ENCODE measurements at regions not wholly inside any gene's neighbourhood (a gene's known extent, or its start where the extent isn't known, plus 50 kb on each side); places are given as distances from the start of the nearest gene placed in this dataset.

GRCh38 chr2:134124047-134124753, 129.7 kb upstream of the MGAT5 start:
- DNase-seq (no peak), ATAC-seq (no peak)
- no peaks in the 10 kb centered on the region for H3K9me3 ChIP-seq (ENCODE audit: control insufficient read depth in 2 of 3, low read length in 3 of 3)
- intact Hi-C loops (cut with micrococcal nuclease): loop anchor here in 1 of 2 donors (5.0 to 10.0 kb wide), 2 partner anchors 928 to 1751 kb away; partner anchors contain the start of genes MCM6 and RAB3GAP1
- peak overlapping the region in 7 of 10 donors; percentile 9 to 87 (median 29) for H3K4me3 Mint-ChIP-seq
- peaks cover 0 to 4% (median 0%) of the 10 kb centered on the region in 5 donors for H3K36me3 Mint-ChIP-seq
- H3K27ac Mint-ChIP-seq: peak overlapping the region in 4 of 9 donors; percentile 9 to 28 (median 14)
- no peak overlapping the region for H3K27ac ChIP-seq (ENCODE audit: low read depth, low read length)
- no peak overlapping the region for H3K4me3 ChIP-seq (ENCODE audit: low read length)
- H3K4me1 ChIP-seq (ENCODE audit: control insufficient read depth in 2 of 2, insufficient read depth in 2 of 2, low read length in 2 of 2): peaks cover 17 to 60% of the 10 kb centered on the region in 2 donors
- no peaks in the 10 kb centered on the region for H3K9me3 Mint-ChIP-seq
- H3K36me3 ChIP-seq (ENCODE audit: control insufficient read depth in 2 of 3, insufficient read depth in 3 of 3, low read length in 3 of 3): peaks cover 0 to 11% (median 0%) of the 10 kb centered on the region in 3 experiments
- no peaks in the 10 kb centered on the region for H3K27me3 ChIP-seq (ENCODE audit: control insufficient read depth in 2 of 2, insufficient read depth in 2 of 2, low read length in 2 of 2)
- H3K4me1 Mint-ChIP-seq: peaks cover 63 to 84% (median 80%) of the 10 kb centered on the region in 7 donors
- CTCF ChIA-PET: interaction anchor here (1.0 to 2.6 kb wide), 2 partner anchors 8 to 120 kb away, joined by 6 to 10 read pairs; no protein-coding TSS in a partner anchor
- POLR2A ChIA-PET: no interaction called here
- peaks cover 0 to 2% (median 0%) of the 10 kb centered on the region in 5 donors for H3K27me3 Mint-ChIP-seq

DNA sequence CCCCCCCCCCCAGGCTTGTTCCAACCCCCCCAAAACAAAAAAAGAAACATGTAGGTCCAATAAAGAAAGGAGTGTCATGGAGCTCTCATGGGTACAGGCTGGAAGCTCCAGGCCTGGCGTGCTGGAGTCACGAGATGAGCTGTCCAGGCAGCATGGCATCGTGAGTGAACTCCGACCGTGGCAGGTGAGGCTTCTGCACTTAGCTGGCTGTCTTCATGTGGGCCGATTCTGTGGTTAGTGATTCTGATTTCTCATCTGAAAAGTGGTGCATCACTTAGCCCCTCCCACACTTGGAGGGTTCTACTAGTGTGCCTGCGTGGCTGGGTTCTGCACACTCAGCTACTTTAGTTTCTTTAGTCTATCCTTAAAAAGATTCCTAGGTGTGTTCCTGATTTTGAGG, 126.4 kb upstream of the MGAT5 start:
- H3K9me3 ChIP-seq (ENCODE audit: control insufficient read depth in 2 of 3, low read length in 3 of 3): no peaks in the 10 kb centered on the region
- Mint-ChIP-seq H3K36me3 (peaks cover 0 to 19% (median 13%) of the 10 kb centered on the region in 5 donors), H3K27me3 (peaks cover 0 to 2% (median 0%) of the 10 kb centered on the region in 5 donors), H3K4me3 (peak overlapping the region; percentile 23 to 69 (median 64)), H3K27ac (peak overlapping the region in 6 of 9 donors; percentile 28 to 76 (median 71)), H3K4me1 (peaks cover 55 to 87% (median 81%) of the 10 kb centered on the region in 7 donors), H3K9me3 (peaks cover 0 to 2% (median 0%) of the 10 kb centered on the region in 11 donors)
- H3K27ac ChIP-seq (ENCODE audit: low read depth, low read length): no peak overlapping the region
- DNase-seq (peak in 4 of 9 donors; percentile 12 to 48 (median 24)), ATAC-seq (peak; percentile 66)
- intact Hi-C loops (cut with micrococcal nuclease): loop anchor here in 1 of 2 donors (10.0 kb wide), 1 partner anchor 1747 kb away; the partner anchor contains the start of gene MCM6
- peak overlapping the region; percentile 13 for H3K4me3 ChIP-seq (ENCODE audit: low read length)
- ChIA-PET CTCF (interaction anchor here (0.6 to 2.8 kb wide), 11 partner anchors 8 to 771 kb away, joined by 3 to 17 read pairs (median 5); no protein-coding TSS in a partner anchor), POLR2A (no interaction called here)
- H3K27me3 ChIP-seq (ENCODE audit: control insufficient read depth in 2 of 2, insufficient read depth in 2 of 2, low read length in 2 of 2): no peaks in the 10 kb centered on the region
- H3K4me1 ChIP-seq (ENCODE audit: control insufficient read depth in 2 of 2, insufficient read depth in 2 of 2, low read length in 2 of 2): peaks cover 14 to 46% of the 10 kb centered on the region in 2 donors
- H3K36me3 ChIP-seq (ENCODE audit: control insufficient read depth in 2 of 3, insufficient read depth in 3 of 3, low read length in 3 of 3): no peaks in the 10 kb centered on the region

- H3K27ac Mint-ChIP-seq: peak overlapping the region in 4 of 9 donors; percentile 3 to 61 (median 30)
Measured at GRCh38 chr2:134128746-134129145, 125.1 kb upstream of the MGAT5 start.

DNA sequence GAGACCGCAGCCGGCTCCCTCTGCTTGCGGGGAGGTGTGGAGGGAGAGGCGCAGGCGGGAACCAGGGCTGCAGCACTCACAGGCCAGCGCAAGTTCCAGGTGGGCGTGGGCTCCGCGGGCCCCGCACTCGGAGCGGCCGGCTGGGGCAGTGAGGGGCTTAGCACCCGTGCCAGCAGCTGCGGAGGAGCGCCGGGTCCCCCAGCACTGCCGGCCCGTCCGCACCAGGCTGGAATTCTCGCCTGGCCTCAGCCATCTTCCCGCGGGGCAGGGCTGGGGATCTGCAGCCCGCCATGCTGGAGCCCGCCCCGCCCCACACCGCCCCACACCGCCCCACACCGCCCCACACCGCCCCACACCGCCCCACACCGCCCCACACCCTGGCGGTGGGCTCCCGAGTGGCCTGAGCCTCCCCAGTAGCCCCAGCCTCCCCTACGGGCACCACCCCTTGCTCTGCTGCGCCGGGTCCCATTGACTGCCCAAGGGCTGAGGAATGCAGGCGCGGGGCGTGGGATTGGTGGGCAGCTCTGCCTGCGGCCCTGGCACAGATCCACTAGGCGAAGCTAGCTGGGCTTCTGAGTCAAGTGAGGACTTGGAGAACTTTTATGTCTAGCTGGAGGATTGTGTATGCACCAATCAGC, 123.9 kb upstream of the MGAT5 start:
- H3K9me3 ChIP-seq (ENCODE audit: control insufficient read depth in 2 of 3, low read length in 3 of 3): no peaks in the 10 kb centered on the region
- no peak overlapping the region for H3K4me3 Mint-ChIP-seq
- intact Hi-C loops (cut with micrococcal nuclease): loop anchor here in 1 of 2 donors (10.0 kb wide), 1 partner anchor 1745 kb away; the partner anchor contains the start of gene MCM6
- peak overlapping the region in 2 of 9 donors; percentile 37 to 70 for H3K27ac Mint-ChIP-seq
- CTCF ChIA-PET: interaction anchor here (0.6 kb wide), 1 partner anchor 239 kb away, joined by 3 read pairs; no protein-coding TSS in a partner anchor
- H3K4me1 Mint-ChIP-seq: peaks cover 46 to 84% (median 81%) of the 10 kb centered on the region in 7 donors
- no peak for ATAC-seq
- H3K27me3 ChIP-seq (ENCODE audit: control insufficient read depth in 2 of 2, insufficient read depth in 2 of 2, low read length in 2 of 2): no peaks in the 10 kb centered on the region
- peaks cover 0 to 21% (median 15%) of the 10 kb centered on the region in 5 donors for H3K36me3 Mint-ChIP-seq
- peaks cover 0 to 2% (median 0%) of the 10 kb centered on the region in 11 donors for H3K9me3 Mint-ChIP-seq
- no peaks in the 10 kb centered on the region for H3K36me3 ChIP-seq (ENCODE audit: control insufficient read depth in 2 of 3, insufficient read depth in 3 of 3, low read length in 3 of 3)
- H3K27me3 Mint-ChIP-seq: peaks cover 0 to 2% (median 0%) of the 10 kb centered on the region in 5 donors
- DNase-seq: no peak
- POLR2A ChIA-PET: interaction anchor here (0.7 kb wide), 1 partner anchor 551 kb away, joined by 3 read pairs; no protein-coding TSS in a partner anchor
- H3K27ac ChIP-seq (ENCODE audit: low read depth, low read length): no peak overlapping the region
- peaks cover 11 to 29% of the 10 kb centered on the region in 2 donors for H3K4me1 ChIP-seq (ENCODE audit: control insufficient read depth in 2 of 2, insufficient read depth in 2 of 2, low read length in 2 of 2)
- no peak overlapping the region for H3K4me3 ChIP-seq (ENCODE audit: low read length)

More at GRCh38 chr2:134128746-134129145, 125.1 kb upstream of the MGAT5 start:
- DNase-seq (no peak), ATAC-seq (peak; percentile 30)
- Histone ChIP-seq H3K4me3 (ENCODE audit: low read length) (no peak overlapping the region), H3K4me1 (ENCODE audit: control insufficient read depth in 2 of 2, insufficient read depth in 2 of 2, low read length in 2 of 2) (peaks cover 11 to 37% of the 10 kb centered on the region in 2 donors), H3K9me3 (ENCODE audit: control insufficient read depth in 2 of 3, low read length in 3 of 3) (no peaks in the 10 kb centered on the region), H3K27ac (ENCODE audit: low read depth, low read length) (no peak overlapping the region), H3K27me3 (ENCODE audit: control insufficient read depth in 2 of 2, insufficient read depth in 2 of 2, low read length in 2 of 2) (no peaks in the 10 kb centered on the region), H3K36me3 (ENCODE audit: control insufficient read depth in 2 of 3, insufficient read depth in 3 of 3, low read length in 3 of 3) (no peaks in the 10 kb centered on the region)
- Mint-ChIP-seq H3K4me1 (peaks cover 52 to 86% (median 81%) of the 10 kb centered on the region in 7 donors), H3K36me3 (peaks cover 0 to 21% (median 15%) of the 10 kb centered on the region in 5 donors), H3K4me3 (peak overlapping the region in 2 of 10 donors; percentile 3 to 7), H3K9me3 (peaks cover 0 to 2% (median 0%) of the 10 kb centered on the region in 11 donors), H3K27me3 (peaks cover 0 to 2% (median 0%) of the 10 kb centered on the region in 5 donors)
- CTCF ChIA-PET: interaction anchor here (0.7 to 2.8 kb wide), 3 partner anchors 8 to 117 kb away, joined by 3 to 17 read pairs (median 3); no protein-coding TSS in a partner anchor
- POLR2A ChIA-PET: interaction anchor here (0.8 kb wide), 1 partner anchor 79 kb away, joined by 3 read pairs; no protein-coding TSS in a partner anchor
- intact Hi-C loops (cut with micrococcal nuclease): loop anchor here in 1 of 2 donors (10.0 kb wide), 1 partner anchor 1746 kb away; the partner anchor contains the start of gene MCM6

GRCh38 chr2:134131681-134132489, 122.0 kb upstream of the MGAT5 start:
- peaks cover 15 to 24% of the 10 kb centered on the region in 2 donors for H3K4me1 ChIP-seq (ENCODE audit: control insufficient read depth in 2 of 2, insufficient read depth in 2 of 2, low read length in 2 of 2)
- no peak overlapping the region for H3K4me3 ChIP-seq (ENCODE audit: low read length)
- H3K36me3 ChIP-seq (ENCODE audit: control insufficient read depth in 2 of 3, insufficient read depth in 3 of 3, low read length in 3 of 3): no peaks in the 10 kb centered on the region
- H3K27ac ChIP-seq (ENCODE audit: low read depth, low read length): no peak overlapping the region
- Mint-ChIP-seq H3K4me3 (no peak overlapping the region), H3K9me3 (peaks cover 0 to 2% (median 0%) of the 10 kb centered on the region in 11 donors), H3K27me3 (peaks cover 0 to 2% (median 0%) of the 10 kb centered on the region in 5 donors), H3K4me1 (peaks cover 35 to 84% (median 78%) of the 10 kb centered on the region in 7 donors), H3K27ac (peak overlapping the region in 1 of 9 donors; percentile 33), H3K36me3 (peaks cover 0 to 21% (median 17%) of the 10 kb centered on the region in 5 donors)
- no peaks in the 10 kb centered on the region for H3K27me3 ChIP-seq (ENCODE audit: control insufficient read depth in 2 of 2, insufficient read depth in 2 of 2, low read length in 2 of 2)
- intact Hi-C loops (cut with micrococcal nuclease): no loop called here
- H3K9me3 ChIP-seq (ENCODE audit: control insufficient read depth in 2 of 3, low read length in 3 of 3): no peaks in the 10 kb centered on the region
- no peak for DNase-seq
- POLR2A ChIA-PET: no interaction called here
- CTCF ChIA-PET: no interaction called here
- ATAC-seq: no peak
